ENCODE measurements at regions not wholly inside any gene's neighbourhood (a gene's known extent, or its start where the extent isn't known, plus 50 kb on each side); places are given as distances from the start of the nearest gene placed in this dataset.

DNA sequence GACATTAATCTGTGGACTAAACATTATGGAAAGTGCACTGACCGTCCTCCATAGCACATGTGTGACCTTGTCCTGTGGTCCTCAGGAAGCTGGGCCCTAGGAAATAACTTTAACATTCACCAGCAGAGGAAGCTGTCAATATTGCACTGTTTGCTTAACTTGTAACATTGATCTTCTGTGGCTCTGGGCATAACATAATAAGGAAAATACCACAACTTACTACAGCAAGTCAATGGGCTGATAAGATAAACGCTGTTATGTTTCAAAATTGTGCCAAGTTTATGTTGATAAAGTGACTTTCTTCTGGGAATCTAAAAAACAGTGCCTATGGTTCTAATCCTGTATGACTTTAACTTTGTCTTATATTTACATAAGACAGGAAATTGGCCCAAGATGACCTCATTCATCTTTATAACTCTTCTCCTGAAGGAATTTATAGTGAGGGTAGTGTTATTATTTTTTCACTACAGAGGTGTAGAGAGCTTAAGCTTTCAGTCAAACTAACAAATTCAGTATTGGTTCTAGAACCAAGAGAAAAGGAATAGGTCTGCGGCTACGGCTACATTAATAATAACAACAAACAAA is 113.7 kb upstream of the MAP4K3 start (continued):
- TF ChIP-seq ZSCAN31 (CRISPR knock-in tag; IDR thresholded peaks at IDR 0.05; ENCODE audit: low read depth) (no peak), ZNF652 (CRISPR knock-in tag; IDR thresholded peaks at IDR 0.05; ENCODE audit: borderline replicate concordance, low read depth) (peak; percentile 65; the same call in 1 of the 2 replicates), ZNF75D (CRISPR knock-in tag; IDR thresholded peaks at IDR 0.05; ENCODE audit: borderline replicate concordance) (no peak), GABPB1 (CRISPR knock-in tag; IDR thresholded peaks at IDR 0.05) (peak; percentile 65; the same call in 1 of the 2 replicates), ZNF296 (CRISPR knock-in tag; conservative IDR thresholded peaks at IDR 0.05) (no peak), IKZF1 (IDR thresholded peaks at IDR 0.05) (no peak), CREM (IDR thresholded peaks at IDR 0.05) (peak; percentile 99), CREM (CRISPR knock-in tag; IDR thresholded peaks at IDR 0.05) (no peak)
- TF ChIP-seq, protein P1, sequence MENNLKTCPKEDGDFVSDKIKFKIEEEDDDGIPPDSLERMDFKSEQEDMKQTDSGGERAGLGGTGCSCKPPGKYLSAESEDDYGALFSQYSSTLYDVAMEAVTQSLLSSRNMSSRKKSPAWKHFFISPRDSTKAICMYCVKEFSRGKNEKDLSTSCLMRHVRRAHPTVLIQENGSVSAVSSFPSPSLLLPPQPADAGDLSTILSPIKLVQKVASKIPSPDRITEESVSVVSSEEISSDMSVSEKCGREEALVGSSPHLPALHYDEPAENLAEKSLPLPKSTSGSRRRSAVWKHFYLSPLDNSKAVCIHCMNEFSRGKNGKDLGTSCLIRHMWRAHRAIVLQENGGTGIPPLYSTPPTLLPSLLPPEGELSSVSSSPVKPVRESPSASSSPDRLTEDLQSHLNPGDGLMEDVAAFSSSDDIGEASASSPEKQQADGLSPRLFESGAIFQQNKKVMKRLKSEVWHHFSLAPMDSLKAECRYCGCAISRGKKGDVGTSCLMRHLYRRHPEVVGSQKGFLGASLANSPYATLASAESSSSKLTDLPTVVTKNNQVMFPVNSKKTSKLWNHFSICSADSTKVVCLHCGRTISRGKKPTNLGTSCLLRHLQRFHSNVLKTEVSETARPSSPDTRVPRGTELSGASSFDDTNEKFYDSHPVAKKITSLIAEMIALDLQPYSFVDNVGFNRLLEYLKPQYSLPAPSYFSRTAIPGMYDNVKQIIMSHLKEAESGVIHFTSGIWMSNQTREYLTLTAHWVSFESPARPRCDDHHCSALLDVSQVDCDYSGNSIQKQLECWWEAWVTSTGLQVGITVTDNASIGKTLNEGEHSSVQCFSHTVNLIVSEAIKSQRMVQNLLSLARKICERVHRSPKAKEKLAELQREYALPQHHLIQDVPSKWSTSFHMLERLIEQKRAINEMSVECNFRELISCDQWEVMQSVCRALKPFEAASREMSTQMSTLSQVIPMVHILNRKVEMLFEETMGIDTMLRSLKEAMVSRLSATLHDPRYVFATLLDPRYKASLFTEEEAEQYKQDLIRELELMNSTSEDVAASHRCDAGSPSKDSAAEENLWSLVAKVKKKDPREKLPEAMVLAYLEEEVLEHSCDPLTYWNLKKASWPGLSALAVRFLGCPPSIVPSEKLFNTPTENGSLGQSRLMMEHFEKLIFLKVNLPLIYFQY (CRISPR knock-in tag; IDR thresholded peaks at IDR 0.05; ENCODE audit: borderline replicate concordance), result peak; percentile 94; the same call in 1 of the 2 replicates
- TF ChIP-seq, protein P2, sequence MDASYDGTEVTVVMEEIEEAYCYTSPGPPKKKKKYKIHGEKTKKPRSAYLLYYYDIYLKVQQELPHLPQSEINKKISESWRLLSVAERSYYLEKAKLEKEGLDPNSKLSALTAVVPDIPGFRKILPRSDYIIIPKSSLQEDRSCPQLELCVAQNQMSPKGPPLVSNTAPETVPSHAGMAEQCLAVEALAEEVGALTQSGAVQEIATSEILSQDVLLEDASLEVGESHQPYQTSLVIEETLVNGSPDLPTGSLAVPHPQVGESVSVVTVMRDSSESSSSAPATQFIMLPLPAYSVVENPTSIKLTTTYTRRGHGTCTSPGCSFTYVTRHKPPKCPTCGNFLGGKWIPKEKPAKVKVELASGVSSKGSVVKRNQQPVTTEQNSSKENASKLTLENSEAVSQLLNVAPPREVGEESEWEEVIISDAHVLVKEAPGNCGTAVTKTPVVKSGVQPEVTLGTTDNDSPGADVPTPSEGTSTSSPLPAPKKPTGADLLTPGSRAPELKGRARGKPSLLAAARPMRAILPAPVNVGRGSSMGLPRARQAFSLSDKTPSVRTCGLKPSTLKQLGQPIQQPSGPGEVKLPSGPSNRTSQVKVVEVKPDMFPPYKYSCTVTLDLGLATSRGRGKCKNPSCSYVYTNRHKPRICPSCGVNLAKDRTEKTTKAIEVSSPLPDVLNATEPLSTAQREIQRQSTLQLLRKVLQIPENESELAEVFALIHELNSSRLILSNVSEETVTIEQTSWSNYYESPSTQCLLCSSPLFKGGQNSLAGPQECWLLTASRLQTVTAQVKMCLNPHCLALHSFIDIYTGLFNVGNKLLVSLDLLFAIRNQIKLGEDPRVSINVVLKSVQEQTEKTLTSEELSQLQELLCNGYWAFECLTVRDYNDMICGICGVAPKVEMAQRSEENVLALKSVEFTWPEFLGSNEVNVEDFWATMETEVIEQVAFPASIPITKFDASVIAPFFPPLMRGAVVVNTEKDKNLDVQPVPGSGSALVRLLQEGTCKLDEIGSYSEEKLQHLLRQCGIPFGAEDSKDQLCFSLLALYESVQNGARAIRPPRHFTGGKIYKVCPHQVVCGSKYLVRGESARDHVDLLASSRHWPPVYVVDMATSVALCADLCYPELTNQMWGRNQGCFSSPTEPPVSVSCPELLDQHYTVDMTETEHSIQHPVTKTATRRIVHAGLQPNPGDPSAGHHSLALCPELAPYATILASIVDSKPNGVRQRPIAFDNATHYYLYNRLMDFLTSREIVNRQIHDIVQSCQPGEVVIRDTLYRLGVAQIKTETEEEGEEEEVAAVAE (CRISPR knock-in tag; IDR thresholded peaks at IDR 0.05; ENCODE audit: borderline replicate concordance), result peak; percentile 90; the same call in 1 of the 2 replicates
- TF ChIP-seq, protein P3, sequence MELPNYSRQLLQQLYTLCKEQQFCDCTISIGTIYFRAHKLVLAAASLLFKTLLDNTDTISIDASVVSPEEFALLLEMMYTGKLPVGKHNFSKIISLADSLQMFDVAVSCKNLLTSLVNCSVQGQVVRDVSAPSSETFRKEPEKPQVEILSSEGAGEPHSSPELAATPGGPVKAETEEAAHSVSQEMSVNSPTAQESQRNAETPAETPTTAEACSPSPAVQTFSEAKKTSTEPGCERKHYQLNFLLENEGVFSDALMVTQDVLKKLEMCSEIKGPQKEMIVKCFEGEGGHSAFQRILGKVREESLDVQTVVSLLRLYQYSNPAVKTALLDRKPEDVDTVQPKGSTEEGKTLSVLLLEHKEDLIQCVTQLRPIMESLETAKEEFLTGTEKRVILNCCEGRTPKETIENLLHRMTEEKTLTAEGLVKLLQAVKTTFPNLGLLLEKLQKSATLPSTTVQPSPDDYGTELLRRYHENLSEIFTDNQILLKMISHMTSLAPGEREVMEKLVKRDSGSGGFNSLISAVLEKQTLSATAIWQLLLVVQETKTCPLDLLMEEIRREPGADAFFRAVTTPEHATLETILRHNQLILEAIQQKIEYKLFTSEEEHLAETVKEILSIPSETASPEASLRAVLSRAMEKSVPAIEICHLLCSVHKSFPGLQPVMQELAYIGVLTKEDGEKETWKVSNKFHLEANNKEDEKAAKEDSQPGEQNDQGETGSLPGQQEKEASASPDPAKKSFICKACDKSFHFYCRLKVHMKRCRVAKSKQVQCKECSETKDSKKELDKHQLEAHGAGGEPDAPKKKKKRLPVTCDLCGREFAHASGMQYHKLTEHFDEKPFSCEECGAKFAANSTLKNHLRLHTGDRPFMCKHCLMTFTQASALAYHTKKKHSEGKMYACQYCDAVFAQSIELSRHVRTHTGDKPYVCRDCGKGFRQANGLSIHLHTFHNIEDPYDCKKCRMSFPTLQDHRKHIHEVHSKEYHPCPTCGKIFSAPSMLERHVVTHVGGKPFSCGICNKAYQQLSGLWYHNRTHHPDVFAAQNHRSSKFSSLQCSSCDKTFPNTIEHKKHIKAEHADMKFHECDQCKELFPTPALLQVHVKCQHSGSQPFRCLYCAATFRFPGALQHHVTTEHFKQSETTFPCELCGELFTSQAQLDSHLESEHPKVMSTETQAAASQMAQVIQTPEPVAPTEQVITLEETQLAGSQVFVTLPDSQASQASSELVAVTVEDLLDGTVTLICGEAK (IDR thresholded peaks at IDR 0.05), result no peak
- TF ChIP-seq, protein P3 (CRISPR knock-in tag; IDR thresholded peaks at IDR 0.05), result peak; percentile 83; the same call in 1 of the 2 replicates
